SKM-1 (cell line): ENCODE measurements at regions not wholly inside any gene's neighbourhood (a gene's known extent, or its start where the extent isn't known, plus 50 kb on each side); places are given as distances from the start of the nearest gene placed in this dataset.

Source experiments
- DNase-seq: peaks from one replicate; lab custom pipeline; 2025; ENCODE audit not compliant: unreplicated experiment; lab: John Stamatoyannopoulos, UW

DNA sequence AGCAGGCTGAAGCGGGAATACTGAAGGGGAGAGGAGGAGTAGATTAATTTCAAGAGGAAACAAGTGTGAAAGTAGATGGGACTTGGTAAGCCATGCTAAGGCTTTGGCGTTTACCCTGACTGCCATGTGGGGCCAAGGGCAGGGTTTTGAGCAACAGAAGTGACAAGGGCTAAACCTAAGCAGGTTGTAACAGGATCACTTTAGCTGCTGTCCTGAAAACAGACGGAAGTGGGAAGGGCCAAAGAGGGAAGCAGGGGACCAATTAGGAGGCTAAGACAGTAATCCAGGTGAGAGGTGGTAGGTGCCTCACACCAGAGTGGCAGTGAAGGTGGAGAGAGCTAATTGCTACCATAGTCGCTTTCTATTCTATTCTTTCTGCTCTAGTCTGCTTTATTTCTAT is 166.5 kb downstream of the PJA1 start:
- no peak for DNase-seq

DNA sequence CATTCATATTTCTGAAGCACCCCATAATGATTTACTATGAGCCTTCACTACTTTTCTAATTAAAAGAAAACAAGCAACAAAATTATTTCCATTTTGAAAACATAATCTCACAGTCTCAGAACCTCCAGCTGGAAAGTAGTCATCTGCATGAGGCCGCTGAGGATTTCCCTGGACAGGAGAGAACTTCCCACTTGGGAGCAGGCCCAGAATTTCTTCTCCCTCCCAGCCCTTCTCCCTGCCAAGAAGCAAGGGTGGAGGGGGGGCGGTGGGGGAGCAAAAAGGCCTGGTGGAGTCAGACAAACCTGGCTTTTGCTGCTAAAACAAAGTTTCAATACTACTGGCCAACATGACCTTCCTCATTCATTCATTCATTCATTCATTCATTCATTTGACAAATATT is 167.3 kb downstream of the PJA1 start:
- DNase-seq, result no peak

DNA sequence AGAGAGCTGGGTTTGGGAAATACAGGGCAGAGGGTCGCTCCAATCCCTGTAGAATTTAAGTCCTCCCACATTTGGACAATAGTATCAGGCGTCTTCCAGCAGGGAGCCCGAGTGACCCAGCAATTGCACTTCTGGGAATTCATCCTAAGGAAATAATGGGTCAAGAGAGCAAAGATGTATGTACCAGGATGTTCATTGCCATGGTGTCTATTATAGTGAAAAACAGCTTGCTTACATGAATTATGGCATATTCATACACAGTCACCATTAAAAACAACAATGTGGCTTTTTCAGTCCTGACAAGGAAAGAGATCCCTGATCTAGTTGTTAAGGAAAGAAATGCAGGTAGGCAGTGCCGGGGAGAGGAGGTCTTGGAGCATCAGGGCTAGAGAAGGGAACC is 167.7 kb downstream of the PJA1 start:
- DNase-seq, result no peak

DNA sequence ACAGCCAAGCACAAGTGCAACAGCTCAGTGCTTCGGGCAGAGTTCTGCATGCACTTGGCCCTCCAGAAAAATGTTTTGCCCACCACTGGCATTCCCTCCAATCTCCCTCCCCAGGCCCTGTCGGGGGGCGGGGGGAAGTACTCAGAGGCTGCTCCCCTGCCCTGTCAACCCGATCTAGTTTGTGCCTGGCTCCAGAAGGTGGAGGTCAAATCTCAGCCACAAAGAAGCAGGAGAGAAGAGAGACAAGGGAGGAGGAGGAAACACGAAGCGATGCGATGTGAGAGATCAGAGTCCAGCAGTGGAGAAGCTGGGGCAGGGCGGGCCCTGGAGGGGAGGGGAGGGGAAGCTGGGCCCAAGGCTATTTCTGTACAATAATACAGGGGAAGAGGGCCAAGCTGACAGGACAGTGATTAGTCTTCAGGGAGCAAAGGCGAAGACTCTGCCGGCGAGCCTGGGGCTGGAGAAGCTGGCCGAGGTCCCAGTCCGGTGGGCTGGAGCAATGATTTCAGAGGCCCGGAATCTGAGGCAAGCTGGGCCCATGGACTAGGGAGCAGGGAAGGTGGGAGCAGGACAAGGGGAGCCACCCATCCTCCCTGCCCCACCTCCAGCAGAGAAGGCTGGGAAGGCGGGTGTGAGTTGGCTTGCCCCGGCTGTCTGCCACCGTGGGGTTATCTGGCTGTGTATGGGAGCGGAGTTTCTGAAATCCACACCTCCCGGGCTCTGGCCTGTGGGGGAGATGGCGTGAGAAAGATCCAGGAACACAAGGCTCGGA is 167.1 kb downstream of the EFNB1 start:
- DNase-seq, result no peak

DNA sequence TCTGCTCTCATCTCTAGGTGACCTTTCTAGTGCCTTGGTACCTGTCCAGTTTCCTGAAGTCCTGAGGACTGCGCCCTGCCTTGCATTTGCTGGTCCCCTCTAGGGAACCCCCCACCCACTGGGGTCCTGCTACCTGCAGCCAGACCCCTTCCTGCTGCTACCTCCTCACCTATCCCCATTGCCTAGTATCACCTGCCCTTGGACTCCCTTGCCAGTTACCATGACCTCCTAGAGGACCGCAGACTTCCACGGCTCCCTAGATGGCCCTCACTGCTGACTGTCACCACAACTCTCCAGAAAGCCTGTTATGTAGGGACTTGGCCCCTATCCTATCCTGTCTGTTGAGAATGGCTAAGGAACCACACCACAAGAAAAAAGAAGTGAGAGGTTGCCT is 166.6 kb downstream of the EFNB1 start:
- no peak for DNase-seq

DNA sequence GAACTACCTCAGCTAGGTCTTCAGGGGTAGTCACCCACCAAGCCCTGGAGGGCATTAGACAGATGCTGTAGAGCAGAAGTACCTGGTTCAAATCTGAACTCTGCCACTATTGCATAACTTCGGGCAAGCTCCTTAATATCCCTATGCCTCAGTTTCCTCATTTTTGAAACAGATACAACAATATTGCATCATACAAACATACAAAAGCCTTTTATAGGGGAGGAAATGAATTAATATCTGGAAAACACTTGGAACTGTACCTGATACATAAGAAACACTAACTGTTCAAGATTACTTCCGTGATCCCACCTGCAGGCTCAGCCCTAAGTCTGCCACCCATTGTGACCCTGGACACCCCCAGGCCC is 166.1 kb downstream of the EFNB1 start:
- DNase-seq, result no peak

DNA sequence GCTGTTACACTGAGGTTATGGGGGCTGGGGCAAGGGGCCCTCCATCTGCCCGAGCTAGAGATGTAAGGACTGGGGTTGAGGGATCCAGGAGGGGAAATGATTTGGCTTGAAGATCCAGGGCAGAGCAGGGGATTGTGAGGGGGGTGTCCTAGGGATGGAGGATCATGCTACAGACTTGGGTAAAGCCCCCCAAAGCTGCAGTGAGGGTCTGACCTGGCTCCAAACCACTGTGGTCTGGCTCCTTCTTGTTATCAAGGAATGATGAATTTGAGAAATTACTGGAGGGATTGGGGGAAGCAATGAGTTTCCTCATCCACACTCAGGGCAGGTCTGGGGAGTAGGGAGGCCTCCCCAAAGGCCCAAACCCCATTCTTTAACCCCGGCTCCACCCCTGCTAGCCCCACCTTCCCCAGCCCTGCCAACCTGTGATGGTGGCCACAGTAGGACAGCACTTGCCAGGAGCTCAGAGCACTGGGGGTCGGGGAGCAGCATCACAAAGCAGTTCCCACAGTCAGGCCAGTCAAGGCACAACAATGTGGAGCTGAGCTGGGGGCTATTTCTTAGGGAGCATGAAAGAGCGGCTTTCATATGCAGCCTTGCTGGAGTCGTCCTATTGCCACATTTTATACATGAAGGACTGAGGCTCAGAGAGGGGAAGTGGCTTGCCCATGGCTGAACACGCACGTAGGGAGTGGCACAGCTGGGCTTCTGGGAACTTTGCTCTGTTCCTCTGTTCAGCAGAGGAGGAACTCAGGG is 165.5 kb downstream of the EFNB1 start:
- peak; percentile 57 for DNase-seq

DNA sequence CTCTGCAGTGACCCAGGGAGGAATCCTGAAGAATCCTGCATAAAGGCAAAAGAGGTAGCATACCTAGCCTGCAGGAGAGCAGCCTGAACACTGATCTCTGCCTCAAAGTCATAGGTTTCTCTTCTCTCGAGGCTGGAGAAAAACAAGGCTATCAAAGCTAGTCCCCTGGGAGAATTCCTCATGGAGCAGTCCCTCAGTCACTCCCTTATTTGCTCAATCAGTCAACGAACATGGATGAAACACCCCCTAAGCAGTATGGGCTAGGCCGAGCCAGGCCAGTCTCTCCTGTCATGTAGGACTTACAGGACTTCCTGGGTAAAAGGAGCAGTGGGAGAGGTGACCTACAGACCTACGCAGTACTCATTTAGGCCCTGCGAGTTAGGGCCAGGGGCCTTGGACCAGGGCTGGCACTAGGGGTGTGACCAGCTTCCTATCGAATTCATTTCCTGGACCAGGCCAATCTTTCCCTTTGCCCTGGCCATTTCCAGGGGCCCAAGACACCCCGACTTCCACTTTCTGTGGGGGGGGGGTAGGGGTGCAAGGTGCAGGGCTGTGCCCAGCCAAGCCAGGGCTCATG is 164.1 kb downstream of the EFNB1 start:
- DNase-seq, result no peak

DNA sequence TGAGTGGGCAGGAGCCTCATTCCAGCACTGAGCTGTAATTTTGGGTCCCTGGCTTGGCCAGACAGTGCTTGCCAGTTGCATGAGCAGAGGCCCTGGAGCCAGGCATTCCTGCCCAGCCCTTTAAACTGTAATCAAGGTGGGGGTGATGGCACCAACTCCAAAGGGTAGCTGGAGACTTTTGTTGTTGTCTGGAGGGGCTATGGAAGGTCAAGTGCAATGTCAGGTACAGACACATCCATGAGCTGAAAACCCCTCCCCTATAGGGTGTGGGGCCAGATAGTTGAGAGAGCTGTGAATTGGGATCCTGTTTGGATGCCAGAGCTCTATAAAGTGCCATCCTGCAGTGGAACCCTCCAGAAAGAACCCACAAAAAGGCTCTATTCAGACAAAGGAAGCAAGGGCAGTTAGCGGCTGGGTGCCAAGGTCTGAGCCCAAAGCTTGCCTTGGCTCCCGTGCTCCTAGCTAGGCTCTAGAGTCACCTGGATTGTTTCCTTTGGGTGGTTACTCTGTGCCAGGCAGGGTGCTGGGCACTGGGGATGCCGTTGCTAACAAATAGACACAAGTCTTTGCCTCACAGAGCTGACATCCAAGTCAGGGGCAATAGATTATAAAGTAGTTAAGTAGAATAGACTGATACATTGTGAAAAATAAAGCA is 163.0 kb downstream of the EFNB1 start:
- DNase-seq, result no peak

DNA sequence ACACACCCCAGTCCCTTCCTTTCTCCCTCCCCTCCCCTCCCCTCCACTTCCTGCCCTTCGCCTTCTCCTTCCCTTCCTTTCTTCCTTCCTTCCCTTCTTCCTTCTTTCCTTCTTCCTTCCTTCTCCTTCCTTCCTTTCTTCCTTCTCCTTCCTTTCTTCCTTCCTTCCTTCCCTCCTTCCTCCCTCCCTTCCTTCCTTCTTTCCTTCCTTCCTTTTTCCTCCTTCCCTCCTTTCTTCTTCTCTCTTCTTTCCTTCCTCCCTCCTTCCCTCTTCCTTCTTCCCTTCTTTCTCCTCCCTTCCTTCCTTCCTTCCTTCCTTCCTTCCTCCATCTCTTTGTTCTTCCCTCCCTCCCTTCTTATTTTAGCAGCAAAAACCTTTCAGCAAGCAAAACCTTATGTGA is 162.1 kb downstream of the EFNB1 start:
- no peak for DNase-seq

DNA sequence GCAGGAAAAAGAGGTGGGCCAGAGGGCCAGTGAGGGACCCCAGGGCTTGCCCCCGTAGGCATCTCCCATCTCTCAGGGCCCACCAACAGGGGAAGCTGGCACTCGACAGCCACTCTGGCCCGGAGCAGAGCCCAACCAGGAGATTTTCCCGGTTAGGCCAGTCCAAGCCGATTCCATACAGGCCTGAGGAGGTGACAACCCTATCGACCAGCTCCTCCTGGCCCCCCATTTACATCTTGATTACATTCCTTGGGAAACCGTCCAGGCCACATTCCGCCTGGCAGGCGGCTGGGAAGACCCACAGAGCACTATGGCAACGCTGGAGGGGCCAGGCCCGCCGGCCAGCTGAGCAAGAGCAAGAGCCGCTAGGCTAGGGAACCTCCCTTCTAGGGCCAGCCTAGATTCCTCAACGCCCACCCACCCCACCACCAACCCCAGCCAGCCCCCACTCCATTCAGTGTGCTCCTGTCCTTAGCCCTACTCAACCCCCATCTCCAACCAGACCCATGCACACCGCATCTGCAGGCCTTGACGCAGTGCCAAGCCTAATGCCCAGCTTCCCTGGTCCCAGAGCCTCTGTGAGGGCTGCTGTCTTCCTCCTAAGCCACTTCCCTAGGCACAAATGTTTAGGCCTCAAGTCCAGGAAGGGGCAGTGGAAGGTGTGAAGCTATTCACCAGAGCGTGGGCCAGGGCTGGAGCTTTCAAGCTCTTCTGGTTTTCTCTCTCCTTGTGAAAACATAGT is 161.2 kb downstream of the EFNB1 start:
- no peak for DNase-seq

DNA sequence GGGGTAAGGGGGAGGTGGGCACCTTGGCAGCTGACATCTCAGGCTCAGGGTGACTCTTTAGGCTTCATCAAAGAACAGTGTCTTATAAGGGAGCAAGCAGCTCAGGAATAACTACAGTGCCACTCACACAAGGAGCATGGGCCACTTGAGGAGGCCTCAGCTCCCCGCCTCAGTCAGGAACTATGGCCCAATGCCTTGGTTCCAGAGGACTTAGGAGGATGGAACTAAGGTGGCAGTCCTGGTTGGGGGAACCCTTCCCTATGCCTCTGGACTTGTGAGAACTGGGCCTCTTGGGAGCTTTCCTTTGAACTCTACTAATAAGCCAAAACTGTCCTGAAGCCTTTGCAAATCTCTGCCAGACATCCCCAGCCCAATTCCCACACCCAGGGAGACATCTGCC is 160.6 kb downstream of the EFNB1 start:
- no peak for DNase-seq

DNA sequence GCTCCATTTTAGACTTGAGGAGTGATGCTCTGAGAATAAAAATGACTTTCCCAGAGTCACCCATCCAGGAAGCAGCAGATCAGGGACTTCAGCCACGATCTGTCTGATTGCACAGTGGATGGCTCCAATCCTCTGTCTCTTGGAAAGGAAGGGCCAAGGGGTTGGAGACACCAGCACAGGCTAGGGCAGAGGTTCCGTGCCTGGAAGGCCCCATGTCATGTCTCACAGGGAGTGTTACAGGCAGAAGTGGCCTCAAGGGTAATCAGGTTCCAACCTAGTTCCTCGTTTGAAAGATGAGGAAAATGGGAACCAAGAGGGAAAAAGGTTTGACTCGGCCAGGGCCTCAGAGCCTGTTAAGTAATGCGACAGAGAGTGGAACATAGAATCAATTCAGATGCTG is 160.0 kb downstream of the EFNB1 start:
- no peak for DNase-seq

DNA sequence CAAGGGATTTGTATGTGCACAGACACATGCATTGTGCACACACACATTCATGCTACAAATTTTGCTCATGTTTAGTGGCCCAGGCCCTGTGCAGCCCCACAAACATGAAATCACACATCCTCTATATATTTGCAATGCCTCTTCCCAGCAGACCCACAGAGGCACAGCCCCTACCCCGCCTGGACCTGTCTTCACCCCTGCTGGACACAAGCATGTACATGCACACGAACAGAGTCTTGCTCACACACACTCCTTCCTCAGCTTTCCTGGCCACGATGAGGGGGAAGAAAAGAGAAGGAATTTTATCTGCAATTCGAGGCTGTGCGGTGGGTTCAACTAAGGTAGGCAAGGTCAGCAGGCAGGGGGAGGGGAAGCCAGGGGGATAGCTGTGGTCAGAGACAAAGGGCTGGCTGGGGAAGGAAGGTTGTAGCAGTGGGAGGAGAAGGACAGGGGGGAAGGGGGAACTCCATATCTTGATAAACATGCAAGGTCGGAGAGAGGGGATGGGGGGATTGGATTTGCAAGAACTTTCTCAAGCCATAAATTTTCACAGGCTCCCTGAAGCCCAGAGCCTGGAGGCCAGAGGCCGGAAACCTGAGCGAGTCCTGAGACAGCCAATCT is 156.4 kb downstream of the EFNB1 start:
- DNase-seq, result no peak

DNA sequence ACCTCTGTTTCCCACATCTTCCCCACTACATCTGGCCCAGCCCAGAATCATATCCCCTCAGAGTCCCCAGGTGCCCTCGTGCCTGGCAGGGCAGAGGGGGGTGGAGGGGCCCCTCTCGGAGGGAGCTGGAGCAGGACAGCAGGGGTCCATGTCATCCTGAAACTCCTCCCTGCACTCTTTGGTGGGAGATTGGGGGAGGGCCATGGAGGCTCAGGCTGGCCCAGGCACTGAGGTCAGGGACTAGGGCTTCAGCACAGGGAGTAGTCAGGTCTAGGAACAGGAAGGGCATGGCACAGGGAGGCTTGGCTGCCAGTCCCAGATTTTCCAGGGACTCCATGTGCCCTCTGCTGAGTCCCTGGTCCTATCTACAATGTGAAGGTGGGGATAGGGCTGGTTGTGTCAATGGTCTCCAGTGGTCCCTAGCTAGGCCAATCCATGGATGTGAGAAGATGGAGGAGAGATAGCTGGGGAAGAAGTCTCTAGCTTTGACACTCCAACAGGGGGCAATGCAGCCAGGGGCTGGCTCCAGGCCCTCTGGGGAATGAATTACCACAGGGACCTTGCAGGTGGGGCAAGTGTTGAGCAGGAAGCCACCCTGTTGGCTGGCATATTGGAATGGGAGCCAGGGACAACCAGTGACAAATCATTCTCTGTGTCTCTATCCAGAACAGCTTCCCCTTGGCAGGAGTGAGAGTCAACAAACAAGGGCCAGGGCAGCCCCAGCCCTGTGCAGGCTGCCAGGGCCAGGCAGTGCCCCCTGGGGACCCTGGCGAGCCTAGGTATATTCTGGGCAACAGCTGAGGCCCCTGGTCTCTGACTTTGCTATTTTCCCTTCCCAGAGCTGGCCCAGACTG is 154.4 kb downstream of the EFNB1 start:
- DNase-seq, result no peak

DNA sequence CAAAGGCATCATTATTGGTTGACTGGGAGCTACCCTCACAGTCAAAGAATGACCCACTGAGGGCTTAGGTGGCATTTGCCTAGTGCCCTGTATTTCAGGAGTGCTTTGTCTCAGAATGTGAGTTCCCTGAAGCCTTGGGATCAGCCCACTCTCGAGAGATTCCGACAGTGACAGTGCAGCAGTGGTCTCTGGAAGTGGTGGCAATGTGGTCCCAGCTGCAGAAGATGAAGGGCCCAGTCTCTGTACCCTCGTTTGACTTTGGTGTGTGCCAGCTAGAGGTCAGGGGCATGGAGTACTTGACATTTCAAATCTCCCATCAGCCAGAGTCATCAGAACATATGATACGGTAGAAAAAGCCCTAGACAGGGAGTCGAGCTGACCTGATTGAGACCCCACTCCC is 153.7 kb downstream of the EFNB1 start:
- DNase-seq, result no peak

DNA sequence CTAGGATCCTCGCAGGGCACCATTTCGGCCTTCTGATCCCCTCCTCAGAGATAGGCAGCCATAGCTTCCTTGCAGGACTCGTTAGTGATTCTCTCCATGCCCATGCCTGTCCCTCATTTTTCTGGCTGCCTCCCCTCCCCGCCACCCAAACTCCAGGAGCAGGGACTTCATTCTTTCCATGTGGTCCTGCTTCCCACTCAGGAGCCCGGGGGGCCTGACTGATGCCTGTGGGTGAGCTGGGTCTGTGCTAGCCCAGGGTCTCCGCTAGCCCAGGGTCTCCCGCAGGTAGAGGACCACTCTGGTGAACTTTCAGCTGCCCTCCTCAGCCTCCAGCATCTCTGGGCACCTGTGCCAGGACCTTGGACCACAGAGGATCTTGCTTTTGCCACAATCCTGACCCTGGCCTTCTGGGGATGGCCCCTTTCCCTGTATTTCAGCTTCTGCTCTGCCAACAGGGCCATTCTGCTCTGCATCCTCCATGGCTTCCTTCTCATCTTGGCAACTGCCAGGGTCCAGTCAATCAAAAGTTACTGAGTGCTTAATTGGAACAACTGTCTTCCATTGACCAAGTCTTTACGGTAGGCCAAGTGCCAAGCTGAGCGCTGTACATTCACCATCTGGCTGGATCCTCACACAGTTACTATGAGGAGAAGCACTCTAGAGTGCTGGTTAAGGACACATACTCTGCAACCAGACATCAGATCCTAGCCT is 152.2 kb downstream of the EFNB1 start:
- DNase-seq, result no peak

DNA sequence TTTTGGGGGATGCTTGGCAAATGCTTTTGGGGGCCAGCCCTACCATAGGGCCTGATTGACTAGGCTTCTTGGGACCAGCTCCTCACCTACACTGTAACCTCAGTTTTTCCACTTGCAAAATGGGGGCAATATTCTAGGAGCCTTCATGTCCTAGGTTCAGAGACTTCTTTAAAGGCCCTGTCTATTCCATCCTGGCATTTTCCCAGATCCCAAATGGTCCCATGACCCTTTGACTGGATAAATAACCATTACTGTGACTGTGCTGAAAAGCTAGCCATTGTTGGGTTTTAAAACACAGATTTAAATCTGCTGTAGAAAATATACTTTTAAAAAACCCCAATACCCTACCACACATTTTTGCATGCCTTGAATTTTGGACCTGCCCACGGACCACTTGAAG is 149.8 kb downstream of the EFNB1 start:
- no peak for DNase-seq

DNA sequence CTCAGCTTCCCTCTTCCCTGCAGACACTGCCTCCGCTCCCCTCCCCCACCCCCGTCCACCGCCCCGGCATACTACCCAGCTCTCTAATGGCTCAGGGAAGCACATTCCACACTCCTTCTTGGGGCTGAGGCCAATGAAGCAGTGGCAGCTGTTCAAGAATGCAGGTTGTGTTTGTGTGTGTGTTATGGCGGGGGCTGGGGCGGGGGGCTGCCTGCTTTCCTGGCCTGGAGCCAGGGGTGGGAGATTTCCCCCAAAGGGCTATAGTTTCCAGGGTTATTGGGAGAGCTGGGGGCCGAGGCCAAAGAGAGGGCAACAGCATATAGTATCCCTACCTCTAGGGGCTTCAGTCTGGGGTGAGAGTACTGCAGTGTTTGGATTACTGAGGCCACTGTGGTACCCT is 149.4 kb downstream of the EFNB1 start:
- DNase-seq, result no peak
